Panc1 (cell line): ENCODE measurements at regions not wholly inside any gene's neighbourhood (a gene's known extent, or its start where the extent isn't known, plus 50 kb on each side); places are given as distances from the start of the nearest gene placed in this dataset.

Experiments
- ATAC-seq: fragments of 200-7000 bp; cut with Tn5 transposase; 2 replicates; pipeline ENCODE4 v1.9.1; 2020; ENCODE audit warnings: mild to moderate bottlenecking, moderate library complexity
- BruUV-seq: library from RNA; stranded (reverse); fragments of 400-500 nt; replicated peaks from 2 replicates; lab custom pipeline; 2021; lab: Mats Ljungman, UMichigan
- CTCF ChIA-PET: fragments of 300-600 bp; sonication (Branson Sonifier 250); formaldehyde crosslinking; loops from one replicate; lab custom pipeline; 2022; ENCODE audit warnings: antibody characterized with exemption; lab: Charles Lee
- POLR2A ChIA-PET: fragments of 300-600 bp; sonication (Branson Sonifier 250); formaldehyde crosslinking; loops from one replicate; lab custom pipeline; 2022; ENCODE audit warnings: antibody characterized with exemption; lab: Charles Lee
- DNase-seq: peaks from one replicate; pipeline ENCODE4 v3.0.0-alpha.2; 2010; ENCODE audit warnings: low read depth, low spot score
- H3K27ac ChIP-seq: 2 replicates; pipeline ENCODE4 v1.5.1; 2011; ENCODE audit warnings: mild to moderate bottlenecking, low read length, inconsistent platforms
- H3K27me3 ChIP-seq: fragments of 200-500 bp; sonication (Bioruptor generic); 2 replicates; pipeline ENCODE4 v1.6.0; 2014; ENCODE audit warnings: low read length, inconsistent platforms; ENCODE audit not compliant: control insufficient read depth, insufficient read depth
- H3K36me3 ChIP-seq: fragments of 200-500 bp; sonication (Bioruptor generic); 2 replicates; pipeline ENCODE4 v1.5.1; 2014; ENCODE audit warnings: inconsistent platforms, mild to moderate bottlenecking, low read length, moderate library complexity; ENCODE audit not compliant: control insufficient read depth, insufficient read depth
- H3K4me1 ChIP-seq: 2 replicates; pipeline ENCODE4 v1.5.1; 2011; ENCODE audit warnings: inconsistent platforms, mild to moderate bottlenecking, low read length, moderate library complexity; ENCODE audit not compliant: control insufficient read depth, insufficient read depth
- H3K4me3 ChIP-seq, 2 experiments: 2 replicates each; pipeline ENCODE4 v1.5.1; 2011 to 2012; ENCODE audit warnings: low read depth in 2 of 2, low read length in 2 of 2, mild to moderate bottlenecking in 2 of 2, inconsistent platforms in 1 of 2, moderate library complexity in 1 of 2
- H3K9me3 ChIP-seq: fragments of 200-500 bp; sonication (Bioruptor generic); 2 replicates; pipeline ENCODE4 v1.5.1; 2014; ENCODE audit warnings: low read depth, mild to moderate bottlenecking, inconsistent platforms, low read length, moderate library complexity; ENCODE audit not compliant: control insufficient read depth, insufficient read depth
- POLR2AphosphoS5 ChIP-seq: IDR thresholded peaks from 2 replicates; pipeline ENCODE4 v1.6.1; 2012; ENCODE audit warnings: mild to moderate bottlenecking, low read depth, low read length, moderate library complexity
- SIN3A ChIP-seq: IDR thresholded peaks from 2 replicates; pipeline ENCODE4 v1.6.1; 2012; ENCODE audit warnings: low read depth, mild to moderate bottlenecking, low read length, moderate library complexity, borderline replicate concordance; ENCODE audit not compliant: insufficient read depth
- TCF7L2 ChIP-seq: IDR thresholded peaks from 2 replicates; pipeline ENCODE4 v1.6.1; 2011; ENCODE audit warnings: mild to moderate bottlenecking, low read depth, low read length, inconsistent platforms
- in situ Hi-C: cut with HindIII; loops from 2 replicates; pipeline ENCODE4 v1.10.0; 2016; ENCODE audit warnings: low sequenced_read_pairs, low pct_unique_long_range_greater_than_20kb
- intact Hi-C: fragments of 100-400 bp; cut with micrococcal nuclease; formaldehyde crosslinking; loops from one replicate; pipeline ENCODE4 v1.10.0; 2022; ENCODE audit not compliant: unreplicated experiment
- TF ChIP-seq, protein P1 (sequence below), 2 experiments: IDR thresholded peaks; 2 replicates each; pipeline ENCODE4 v1.6.1; 2011 to 2012; ENCODE audit warnings: low read depth in 2 of 2, control low read depth in 1 of 2, low read length in 1 of 2, mild to moderate bottlenecking in 1 of 2, moderate library complexity in 1 of 2; ENCODE audit not compliant: insufficient read depth in 1 of 2
- TF ChIP-seq, protein P2 (sequence below): fragments of 450-650 bp; IDR thresholded peaks from 2 replicates; pipeline ENCODE4 v1.5.1; 2017; ENCODE audit warnings: mild to moderate bottlenecking

DNA sequence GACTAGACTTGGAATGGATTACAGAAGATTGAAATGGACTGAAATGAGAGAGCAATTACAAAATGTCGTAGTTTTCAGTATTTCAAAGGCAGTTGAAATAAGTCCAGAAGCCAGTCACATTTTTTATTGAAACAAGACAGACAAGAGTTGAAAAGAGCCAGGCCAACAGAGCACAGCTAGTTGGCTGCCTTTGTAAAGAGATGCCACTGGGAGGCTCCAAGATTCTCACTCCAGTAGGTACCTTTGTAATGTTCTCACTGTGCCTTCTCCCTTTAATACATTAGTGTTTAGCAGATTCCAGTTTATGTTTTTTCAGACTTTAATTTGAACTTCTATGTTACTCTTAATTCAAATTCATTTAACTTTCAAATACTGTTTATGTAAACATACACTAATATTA lies 234.8 kb downstream of the DSEL start:
- Histone ChIP-seq H3K36me3 (no peaks in the 10 kb centered on the region), H3K9me3 (no peaks in the 10 kb centered on the region), H3K27me3 (no peaks in the 10 kb centered on the region), H3K4me3 (no peak overlapping the region), H3K27ac (no peak overlapping the region), H3K4me1 (no peaks in the 10 kb centered on the region)
- no TSS peak for BruUV-seq
- ATAC-seq (no peak), DNase-seq (no peak)
- TF ChIP-seq TCF7L2 (no peak), POLR2AphosphoS5 (no peak), SIN3A (no peak)
- TF ChIP-seq, protein P1, sequence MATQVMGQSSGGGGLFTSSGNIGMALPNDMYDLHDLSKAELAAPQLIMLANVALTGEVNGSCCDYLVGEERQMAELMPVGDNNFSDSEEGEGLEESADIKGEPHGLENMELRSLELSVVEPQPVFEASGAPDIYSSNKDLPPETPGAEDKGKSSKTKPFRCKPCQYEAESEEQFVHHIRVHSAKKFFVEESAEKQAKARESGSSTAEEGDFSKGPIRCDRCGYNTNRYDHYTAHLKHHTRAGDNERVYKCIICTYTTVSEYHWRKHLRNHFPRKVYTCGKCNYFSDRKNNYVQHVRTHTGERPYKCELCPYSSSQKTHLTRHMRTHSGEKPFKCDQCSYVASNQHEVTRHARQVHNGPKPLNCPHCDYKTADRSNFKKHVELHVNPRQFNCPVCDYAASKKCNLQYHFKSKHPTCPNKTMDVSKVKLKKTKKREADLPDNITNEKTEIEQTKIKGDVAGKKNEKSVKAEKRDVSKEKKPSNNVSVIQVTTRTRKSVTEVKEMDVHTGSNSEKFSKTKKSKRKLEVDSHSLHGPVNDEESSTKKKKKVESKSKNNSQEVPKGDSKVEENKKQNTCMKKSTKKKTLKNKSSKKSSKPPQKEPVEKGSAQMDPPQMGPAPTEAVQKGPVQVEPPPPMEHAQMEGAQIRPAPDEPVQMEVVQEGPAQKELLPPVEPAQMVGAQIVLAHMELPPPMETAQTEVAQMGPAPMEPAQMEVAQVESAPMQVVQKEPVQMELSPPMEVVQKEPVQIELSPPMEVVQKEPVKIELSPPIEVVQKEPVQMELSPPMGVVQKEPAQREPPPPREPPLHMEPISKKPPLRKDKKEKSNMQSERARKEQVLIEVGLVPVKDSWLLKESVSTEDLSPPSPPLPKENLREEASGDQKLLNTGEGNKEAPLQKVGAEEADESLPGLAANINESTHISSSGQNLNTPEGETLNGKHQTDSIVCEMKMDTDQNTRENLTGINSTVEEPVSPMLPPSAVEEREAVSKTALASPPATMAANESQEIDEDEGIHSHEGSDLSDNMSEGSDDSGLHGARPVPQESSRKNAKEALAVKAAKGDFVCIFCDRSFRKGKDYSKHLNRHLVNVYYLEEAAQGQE (IDR thresholded peaks at IDR 0.05; ENCODE audit: insufficient read depth in 1 of 2, low read depth in 2 of 2, low read length in 1 of 2): no peak
- TF ChIP-seq, protein P2, sequence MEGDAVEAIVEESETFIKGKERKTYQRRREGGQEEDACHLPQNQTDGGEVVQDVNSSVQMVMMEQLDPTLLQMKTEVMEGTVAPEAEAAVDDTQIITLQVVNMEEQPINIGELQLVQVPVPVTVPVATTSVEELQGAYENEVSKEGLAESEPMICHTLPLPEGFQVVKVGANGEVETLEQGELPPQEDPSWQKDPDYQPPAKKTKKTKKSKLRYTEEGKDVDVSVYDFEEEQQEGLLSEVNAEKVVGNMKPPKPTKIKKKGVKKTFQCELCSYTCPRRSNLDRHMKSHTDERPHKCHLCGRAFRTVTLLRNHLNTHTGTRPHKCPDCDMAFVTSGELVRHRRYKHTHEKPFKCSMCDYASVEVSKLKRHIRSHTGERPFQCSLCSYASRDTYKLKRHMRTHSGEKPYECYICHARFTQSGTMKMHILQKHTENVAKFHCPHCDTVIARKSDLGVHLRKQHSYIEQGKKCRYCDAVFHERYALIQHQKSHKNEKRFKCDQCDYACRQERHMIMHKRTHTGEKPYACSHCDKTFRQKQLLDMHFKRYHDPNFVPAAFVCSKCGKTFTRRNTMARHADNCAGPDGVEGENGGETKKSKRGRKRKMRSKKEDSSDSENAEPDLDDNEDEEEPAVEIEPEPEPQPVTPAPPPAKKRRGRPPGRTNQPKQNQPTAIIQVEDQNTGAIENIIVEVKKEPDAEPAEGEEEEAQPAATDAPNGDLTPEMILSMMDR: no peak
- CTCF ChIA-PET: no interaction called here
- in situ Hi-C loops: no loop called here
- intact Hi-C loops: no loop called here
- POLR2A ChIA-PET: no interaction called here

DNA sequence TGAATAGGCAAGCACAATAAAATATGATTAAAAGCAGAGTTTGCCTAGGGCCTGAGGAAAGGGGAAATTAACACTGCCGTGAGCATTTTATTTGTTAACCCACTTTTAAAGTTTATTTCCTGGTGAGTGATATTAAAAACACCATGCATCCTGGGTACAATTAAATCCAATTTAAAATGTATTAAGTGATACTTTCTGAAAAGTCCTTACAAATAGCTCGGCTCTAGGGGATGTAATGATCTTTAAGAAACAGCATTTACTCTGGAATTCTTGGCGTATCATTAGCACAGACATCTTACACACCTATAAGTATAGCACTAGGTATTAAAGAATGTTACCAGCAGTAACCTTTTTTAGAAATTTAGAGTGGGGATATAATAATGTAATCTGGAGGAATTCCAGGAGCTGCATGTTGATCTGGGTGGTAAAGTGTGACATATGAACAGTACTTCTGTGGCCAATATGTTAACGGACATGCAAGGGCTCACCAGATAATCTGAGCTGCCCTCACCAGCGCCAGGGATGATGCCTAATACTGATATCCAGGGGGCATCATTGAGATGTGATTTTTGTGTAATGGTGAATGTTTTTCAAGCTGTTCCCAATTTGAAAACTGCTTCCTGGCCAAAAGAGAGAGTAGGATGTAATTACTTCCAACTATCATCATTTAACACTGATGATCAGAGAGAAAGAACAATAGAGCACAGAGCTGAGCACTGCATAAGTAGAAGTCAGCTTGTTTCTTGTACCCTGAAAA lies 235.9 kb downstream of the DSEL start:
- DNase-seq: no peak
- ChIA-PET CTCF (interaction anchor here (0.6 kb wide), 1 partner anchor 8 kb away, joined by 8 read pairs; no protein-coding TSS in a partner anchor), POLR2A (interaction anchor here (0.6 kb wide), 1 partner anchor 8 kb away, joined by 9 read pairs; no protein-coding TSS in a partner anchor)
- no TSS peak for BruUV-seq
- in situ Hi-C loops (no loop called here), intact Hi-C loops (no loop called here)
- H3K27me3 ChIP-seq: no peaks in the 10 kb centered on the region
- no peak overlapping the region for H3K4me3 ChIP-seq
- ATAC-seq: no peak
- no peaks in the 10 kb centered on the region for H3K9me3 ChIP-seq
- H3K36me3 ChIP-seq: no peaks in the 10 kb centered on the region
- H3K27ac ChIP-seq: no peak overlapping the region
- TF ChIP-seq, protein P2: no peak
- TF ChIP-seq, protein P1 (IDR thresholded peaks at IDR 0.05; ENCODE audit: insufficient read depth in 1 of 2, low read depth in 2 of 2, low read length in 1 of 2): no peak
- TF ChIP-seq SIN3A (no peak), TCF7L2 (no peak), POLR2AphosphoS5 (no peak)
- no peaks in the 10 kb centered on the region for H3K4me1 ChIP-seq
